ENCODE measurements at regions not wholly inside any gene's neighbourhood (a gene's known extent, or its start where the extent isn't known, plus 50 kb on each side); places are given as distances from the start of the nearest gene placed in this dataset.
A peak's percentile ranks its signal among the peaks of the same experiment; 100 is the strongest.

GRCh38 chrX:40177942-40178715, 80.4 kb upstream of the BCOR start:
- peaks cover 3% of the 10 kb centered on the region for H3K27me3 ChIP-seq (ENCODE audit: control insufficient read depth, insufficient read depth, low read length)
- no peaks in the 10 kb centered on the region for H3K36me3 ChIP-seq (ENCODE audit: control insufficient read depth, insufficient read depth, low read length)
- no peak for DNase-seq (ENCODE audit: low read depth)
- H3K4me3 ChIP-seq (ENCODE audit: low read depth, low read length), result no peak overlapping the region
- no peak for TF ChIP-seq CTCF (IDR thresholded peaks at IDR 0.05; ENCODE audit: insufficient read depth, low read length, poor library complexity, severe bottlenecking)

- no peaks in the 10 kb centered on the region for H3K36me3 ChIP-seq (ENCODE audit: control insufficient read depth, insufficient read depth, low read length)
- no peak overlapping the region for H3K4me3 ChIP-seq (ENCODE audit: low read depth, low read length)
- DNase-seq (ENCODE audit: low read depth), result no peak
- H3K27me3 ChIP-seq (ENCODE audit: control insufficient read depth, insufficient read depth, low read length), result peaks cover 7% of the 10 kb centered on the region
- TF ChIP-seq CTCF (IDR thresholded peaks at IDR 0.05; ENCODE audit: insufficient read depth, low read length, poor library complexity, severe bottlenecking), result no peak
Measured at GRCh38 chrX:40177489-40177888, 79.7 kb upstream of the BCOR start.

- Histone ChIP-seq H3K27me3 (ENCODE audit: control insufficient read depth, insufficient read depth, low read length) (peaks cover 11% of the 10 kb centered on the region), H3K4me3 (ENCODE audit: low read depth, low read length) (peak overlapping the region; percentile 49), H3K36me3 (ENCODE audit: control insufficient read depth, insufficient read depth, low read length) (no peaks in the 10 kb centered on the region)
- no peak for TF ChIP-seq CTCF (IDR thresholded peaks at IDR 0.05; ENCODE audit: insufficient read depth, low read length, poor library complexity, severe bottlenecking)
- no peak for DNase-seq (ENCODE audit: low read depth)
Measured at GRCh38 chrX:40177117-40177430, 79.3 kb upstream of the BCOR start.

- DNase-seq (ENCODE audit: low read depth), result no peak
- H3K27me3 ChIP-seq (ENCODE audit: control insufficient read depth, insufficient read depth, low read length), result peaks cover 11% of the 10 kb centered on the region
- no peak for TF ChIP-seq CTCF (IDR thresholded peaks at IDR 0.05; ENCODE audit: insufficient read depth, low read length, poor library complexity, severe bottlenecking)
- peak overlapping the region; percentile 49 for H3K4me3 ChIP-seq (ENCODE audit: low read depth, low read length)
- H3K36me3 ChIP-seq (ENCODE audit: control insufficient read depth, insufficient read depth, low read length), result no peaks in the 10 kb centered on the region
Measured at GRCh38 chrX:40176351-40177116, 78.8 kb upstream of the BCOR start.

GRCh38 chrX:40175511-40176350, 78.0 kb upstream of the BCOR start:
- Histone ChIP-seq H3K36me3 (ENCODE audit: control insufficient read depth, insufficient read depth, low read length) (no peaks in the 10 kb centered on the region), H3K4me3 (ENCODE audit: low read depth, low read length) (peak overlapping the region; percentile 49), H3K27me3 (ENCODE audit: control insufficient read depth, insufficient read depth, low read length) (peaks cover 11% of the 10 kb centered on the region)
- DNase-seq (ENCODE audit: low read depth), result no peak
- TF ChIP-seq CTCF (IDR thresholded peaks at IDR 0.05; ENCODE audit: insufficient read depth, low read length, poor library complexity, severe bottlenecking), result no peak
